GM21447 (cell line): ENCODE measurements at regions not wholly inside any gene's neighbourhood (a gene's known extent, or its start where the extent isn't known, plus 50 kb on each side); places are given as distances from the start of the nearest gene placed in this dataset.
"Not testable (repeated sequence)": the region's sequence is repeated elsewhere in the genome, so short reads cannot be mapped to it uniquely, and the experiment has no call there.

ENCODE experiments used
- ATAC-seq: cut with Tn5 transposase; IDR thresholded peaks from one replicate; pipeline ENCODE4 v1.9.1; 2021; ENCODE audit not compliant: unreplicated experiment

DNA sequence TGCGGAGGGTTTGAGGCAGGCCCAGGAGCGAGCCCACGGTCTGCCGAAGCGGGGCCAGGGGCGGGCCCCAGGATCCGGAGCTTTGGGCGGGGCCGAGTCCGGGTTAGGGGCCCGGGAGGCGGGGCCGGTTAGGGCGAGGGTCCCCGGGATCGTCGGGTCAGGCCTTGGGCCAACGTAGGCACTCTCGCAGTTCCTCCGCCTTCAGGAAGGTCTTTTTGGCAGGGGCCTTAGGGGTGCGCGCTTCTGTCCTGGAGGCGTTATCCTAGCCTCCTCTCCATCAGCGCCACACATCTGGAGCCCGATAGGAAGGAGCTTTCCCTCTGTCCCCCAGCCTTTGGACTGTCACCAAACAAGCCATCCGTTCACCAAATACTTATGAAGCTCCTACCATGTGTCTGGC is 131.8 kb upstream of the ALDH3B2 start:
- ATAC-seq = not testable (repeated sequence)

DNA sequence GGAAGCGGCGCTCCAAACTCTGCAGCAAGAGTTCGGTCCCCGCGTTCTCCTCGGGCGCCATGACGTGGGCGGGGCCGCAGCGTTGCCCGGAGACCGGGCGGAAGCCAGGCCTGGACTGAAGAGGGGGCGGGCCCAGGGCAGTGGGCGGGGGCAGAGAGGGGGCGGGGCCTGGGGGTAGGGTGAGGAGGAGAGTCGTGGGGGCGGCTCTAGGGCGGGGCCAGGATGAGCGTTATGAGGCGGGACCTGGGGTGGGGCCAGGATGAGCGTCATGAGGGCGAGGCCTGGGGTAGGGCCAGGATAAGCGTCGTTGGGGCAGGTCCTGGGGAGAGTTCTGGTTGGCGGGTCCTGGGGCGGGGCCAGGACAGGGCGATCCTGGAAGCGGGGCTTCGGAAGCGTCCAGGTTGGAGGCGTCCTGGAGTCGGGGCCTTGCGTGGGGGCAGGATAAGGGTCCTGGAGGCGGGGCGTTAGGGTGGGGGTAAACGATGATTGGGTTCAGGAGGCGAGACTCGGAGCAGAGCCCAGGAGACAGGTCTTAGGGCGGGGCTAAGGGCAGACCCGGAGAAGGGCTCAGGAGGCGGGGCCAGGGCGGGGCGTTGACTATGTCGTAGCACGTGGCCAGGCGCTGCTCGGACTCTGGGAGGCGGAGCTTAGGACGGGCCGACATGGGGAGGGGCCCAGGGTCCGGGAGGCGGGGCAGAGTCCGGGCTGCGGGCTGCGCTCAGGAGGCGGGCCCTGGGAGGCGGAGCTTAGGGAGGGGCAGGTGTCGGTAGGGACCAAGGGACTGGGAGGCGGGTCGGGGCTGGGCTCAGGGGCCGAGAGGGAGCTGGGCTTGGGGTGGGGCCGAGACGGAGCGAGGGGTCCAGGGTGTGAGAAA is 131.1 kb upstream of the ALDH3B2 start:
- peak; percentile 86 for ATAC-seq

DNA sequence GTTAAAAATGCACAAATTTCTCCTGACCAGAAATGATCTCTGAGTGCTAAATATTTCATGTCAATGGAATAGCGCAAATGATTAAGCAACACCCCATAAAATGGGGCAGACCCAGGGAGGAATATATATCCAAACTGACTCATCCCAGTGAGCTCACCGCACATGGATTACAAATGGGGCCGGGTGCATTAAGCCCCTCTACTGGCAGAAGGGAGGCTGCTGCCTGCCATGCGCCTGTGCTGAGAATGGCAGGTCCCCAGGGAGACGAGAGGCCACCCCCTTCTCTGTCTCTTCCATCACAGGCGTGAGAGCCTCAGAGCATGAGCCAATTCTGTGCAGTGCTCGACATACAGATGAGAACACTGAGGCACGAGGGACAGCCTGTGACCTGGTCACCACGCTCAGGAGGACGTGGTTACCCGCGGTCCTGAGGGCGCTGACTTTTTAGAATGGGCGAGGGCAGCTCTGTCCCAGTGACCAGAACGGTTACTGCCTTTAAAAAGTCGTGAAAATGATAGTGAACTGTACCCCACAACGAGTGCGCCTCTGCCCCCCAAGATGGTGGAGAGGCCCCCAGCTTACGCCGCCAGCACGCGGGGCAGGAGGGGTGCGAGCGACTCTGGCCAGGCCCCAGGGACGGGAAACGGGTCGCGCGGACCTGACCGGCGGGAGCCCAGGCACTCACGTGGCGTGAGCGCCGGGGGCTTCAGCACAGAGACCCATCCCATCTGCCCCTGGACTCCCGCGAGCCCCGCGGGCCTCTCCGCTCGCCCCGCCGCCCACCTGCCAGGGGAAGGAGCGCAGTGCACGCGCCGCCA is 130.2 kb upstream of the ALDH3B2 start:
- not testable (repeated sequence) for ATAC-seq

DNA sequence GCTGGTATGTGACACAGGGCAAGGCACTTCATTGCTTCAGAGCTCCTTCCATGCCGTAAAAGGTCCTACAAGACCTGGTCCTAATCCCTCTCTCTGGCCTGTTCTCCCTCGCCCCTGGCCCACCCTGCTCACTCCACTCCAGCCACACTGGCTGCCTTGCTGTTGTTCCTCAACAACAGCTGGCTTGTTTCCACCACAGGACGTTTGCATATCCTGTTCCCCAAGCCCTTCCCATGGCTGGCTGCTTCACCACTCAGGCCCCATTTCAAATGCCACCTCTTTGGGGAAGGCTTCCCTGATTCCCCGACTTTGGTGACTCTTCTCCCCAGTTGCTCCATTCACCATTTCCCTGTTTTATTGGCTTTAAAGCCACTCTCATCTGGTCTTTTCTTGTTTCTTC is 129.1 kb upstream of the ALDH3B2 start:
- not testable (repeated sequence) for ATAC-seq

DNA sequence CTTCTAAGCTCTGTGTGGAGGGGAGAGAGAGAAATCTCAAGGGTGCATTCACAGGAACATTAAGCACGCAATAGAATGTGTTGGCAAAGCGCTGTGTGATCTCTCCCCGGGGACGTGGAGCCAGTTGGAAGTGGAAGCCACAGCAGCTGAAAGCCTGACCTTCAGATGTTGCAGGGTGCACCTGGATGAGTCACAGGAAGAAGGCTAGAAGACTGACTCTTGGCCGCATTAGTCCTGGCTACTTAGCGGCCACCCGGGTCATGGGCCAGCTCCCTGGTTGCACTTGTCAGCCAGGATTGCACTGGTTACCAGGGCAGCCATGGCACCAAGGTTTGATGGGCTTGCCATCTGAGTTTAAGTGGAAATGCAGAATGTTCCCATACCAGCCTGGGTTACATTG is 128.6 kb upstream of the ALDH3B2 start:
- not testable (repeated sequence) for ATAC-seq

DNA sequence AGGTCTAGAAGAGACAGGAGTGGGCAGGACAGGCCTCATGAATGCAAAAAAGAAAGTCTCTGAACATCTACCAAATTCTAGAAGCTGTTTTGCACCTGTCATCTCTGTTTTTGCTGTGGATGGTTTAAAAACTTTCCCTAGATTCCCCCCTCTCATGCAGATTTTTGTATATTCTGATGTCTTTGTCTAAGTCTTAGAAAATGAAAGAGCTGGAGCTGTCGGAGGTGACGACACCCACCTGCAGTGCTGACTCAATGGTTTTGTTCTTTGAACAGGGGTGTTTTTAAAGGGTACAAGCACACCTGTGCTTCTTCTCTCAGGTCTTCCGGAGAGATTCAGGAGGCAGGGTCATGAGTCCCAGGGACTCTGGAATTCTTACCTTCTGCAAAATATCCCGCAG is 128.2 kb upstream of the ALDH3B2 start:
- not testable (repeated sequence) for ATAC-seq

DNA sequence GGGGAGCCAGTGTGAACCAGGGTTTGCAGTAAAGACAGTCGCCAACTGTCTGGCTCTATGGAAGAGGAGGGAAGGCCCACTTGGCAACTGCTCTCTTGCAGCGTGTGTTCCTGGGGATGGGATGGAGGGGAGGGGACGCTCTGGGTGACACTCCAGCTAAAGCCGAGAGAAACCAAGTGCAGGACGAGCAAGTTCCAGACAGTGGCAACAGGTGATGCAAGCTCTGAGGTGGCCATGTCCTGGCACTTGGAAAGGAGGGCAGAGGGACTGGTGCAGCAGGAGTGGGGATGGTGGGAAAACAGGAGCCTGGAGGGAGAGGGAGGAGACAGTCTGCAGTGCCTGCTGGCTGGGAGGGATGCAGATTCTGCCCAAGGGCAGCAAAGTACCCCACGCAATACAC is 127.0 kb upstream of the ALDH3B2 start:
- not testable (repeated sequence) for ATAC-seq

DNA sequence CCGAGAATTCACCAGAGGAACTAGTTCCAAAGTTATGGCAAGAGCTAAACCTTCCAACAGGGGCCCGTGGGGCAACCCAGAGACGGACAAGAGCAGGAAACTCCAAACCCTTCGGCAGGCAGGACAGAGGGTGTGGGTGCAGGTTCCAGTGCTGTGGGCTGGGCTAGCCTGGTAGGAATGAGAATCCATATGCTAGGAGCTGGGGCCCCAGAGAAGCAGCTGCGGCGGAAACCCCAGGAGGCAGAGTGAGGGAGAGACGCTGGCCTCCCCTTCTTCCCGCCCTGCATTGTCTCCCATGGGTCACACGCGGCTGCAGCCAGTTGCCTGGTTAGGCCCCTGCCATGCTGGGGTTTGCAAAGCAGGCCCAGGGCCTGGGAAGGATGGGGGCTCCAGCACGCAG is 126.2 kb upstream of the ALDH3B2 start:
- ATAC-seq = not testable (repeated sequence)

DNA sequence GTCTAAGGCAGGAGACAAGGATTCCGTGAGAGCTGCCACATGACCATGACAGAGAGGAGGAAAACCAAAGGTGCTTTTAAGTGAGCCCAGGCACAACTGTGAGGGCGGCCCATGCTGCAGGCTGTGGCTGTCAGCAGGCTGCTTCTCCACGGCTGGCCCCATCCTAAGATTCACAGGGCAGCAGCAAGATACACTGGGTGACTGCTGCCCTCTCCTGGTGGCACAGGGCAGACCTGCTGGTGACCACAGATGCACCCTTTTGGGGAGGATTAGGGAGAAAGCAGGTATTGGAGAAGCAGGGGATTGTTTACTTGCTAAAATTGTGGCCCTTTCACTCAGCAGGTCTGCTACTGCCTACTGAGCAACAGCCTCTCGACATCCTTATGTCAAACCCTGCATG is 125.4 kb upstream of the ALDH3B2 start:
- ATAC-seq = not testable (repeated sequence)

DNA sequence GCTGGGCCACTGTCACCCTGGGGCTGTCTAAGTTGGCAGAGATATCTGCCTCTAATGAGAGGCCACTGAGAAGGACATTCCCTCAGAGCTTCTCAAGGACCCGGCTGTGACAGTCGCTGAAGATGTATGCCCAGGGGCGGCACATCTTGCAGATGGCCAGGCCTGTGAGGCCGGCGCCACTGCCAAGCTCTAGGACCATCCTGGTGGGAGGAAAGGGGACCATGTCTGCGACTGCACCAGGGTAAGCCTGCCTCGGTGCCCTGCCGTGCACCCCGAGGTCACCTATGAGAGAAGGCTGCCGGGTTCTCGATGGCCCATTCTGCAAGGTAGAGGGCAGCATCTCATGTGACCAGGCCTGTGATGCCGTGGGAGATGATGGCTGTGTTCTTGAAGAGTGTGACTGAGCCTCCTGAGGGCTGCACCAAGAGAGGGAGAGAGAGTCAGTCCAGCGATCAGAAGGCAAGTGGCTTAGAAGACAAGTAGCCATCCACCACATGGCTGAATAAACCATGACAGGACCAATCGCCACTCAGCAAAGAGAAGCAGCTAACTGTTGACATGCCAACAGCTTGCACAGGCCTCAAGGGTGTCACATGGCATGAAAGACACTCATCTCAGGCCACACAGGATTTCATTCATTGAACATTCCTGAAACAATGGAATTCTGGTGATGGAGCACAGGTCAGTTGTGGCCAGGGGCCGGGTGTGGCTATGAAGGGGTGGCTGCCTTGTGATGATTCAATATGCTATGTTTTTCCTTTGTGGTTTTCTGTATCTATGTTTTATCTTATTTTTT is 123.5 kb upstream of the ALDH3B2 start:
- not testable (repeated sequence) for ATAC-seq

DNA sequence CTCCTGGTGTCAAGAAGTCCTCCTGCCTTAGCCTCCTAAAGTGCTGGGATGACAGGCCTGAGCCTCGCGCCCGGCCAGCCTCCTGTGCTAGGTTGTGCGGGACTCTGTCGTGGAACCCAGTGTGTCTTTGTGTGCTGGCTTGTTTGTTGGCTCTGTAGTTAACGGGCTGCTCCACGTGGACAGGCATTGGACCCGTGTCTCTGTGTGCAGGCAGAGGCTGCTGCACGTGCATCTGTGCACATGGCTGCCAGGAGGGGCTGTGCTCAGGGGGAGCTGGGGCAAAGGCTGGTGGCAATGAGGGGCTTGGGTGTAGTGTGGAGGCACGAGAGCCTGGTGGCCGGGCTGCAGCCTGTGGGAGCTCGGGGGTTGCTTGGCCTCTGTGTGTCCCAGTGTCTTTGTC is 121.3 kb upstream of the ALDH3B2 start:
- no peak for ATAC-seq

DNA sequence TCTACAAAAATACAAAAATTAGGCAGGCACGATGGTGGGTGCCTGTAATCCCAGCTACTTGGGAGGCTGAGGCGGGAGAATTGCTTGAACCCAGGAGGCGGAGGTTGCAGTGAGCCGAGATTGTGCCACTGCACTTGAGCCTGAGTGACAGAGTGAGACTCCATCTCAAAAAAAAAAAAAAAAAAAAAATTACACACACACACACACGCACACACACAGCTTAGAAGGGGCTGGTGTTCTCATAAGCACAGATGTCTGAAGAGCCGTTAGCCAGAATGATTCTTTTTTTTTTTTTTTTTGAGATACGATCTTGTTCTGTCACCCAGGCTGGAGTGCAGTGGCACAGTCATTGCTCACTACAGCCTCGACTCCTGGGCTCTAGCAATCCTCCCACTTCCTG is 119.3 kb upstream of the ALDH3B2 start:
- ATAC-seq = not testable (repeated sequence)

DNA sequence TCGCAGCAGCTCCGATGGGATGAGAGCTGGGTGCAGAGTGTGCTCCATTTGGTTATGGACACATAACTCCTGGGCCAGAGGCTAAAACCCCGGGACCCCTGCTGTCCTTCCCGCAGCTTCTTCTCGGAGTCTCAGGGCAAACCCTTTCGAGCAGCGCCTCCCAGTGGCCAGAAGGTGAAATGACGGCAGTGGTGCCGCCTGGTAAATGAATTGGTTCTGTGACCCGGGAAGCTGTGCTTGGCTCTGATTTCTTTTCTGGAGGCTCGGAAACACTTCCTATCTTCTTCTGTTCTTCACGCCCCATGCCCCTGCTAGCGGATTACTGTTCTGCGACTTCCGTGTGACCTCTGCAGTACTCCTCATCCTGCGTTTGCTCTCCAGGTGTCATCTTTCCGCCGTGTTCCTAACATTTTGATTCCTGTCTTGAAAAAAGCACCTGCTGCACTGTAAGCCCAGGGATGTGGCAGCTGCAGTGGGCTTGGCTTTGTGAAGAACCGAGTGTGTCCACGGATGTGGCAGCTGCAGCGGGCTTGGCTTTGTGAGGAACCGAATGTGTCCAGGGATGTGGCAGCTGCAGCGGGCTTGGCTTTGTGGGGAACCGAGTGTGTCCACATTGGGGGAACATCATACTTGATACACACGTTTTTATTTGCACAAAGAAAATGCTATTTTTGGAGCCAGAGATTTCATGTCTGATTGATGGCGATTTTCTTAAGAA is 118.0 kb upstream of the ALDH3B2 start:
- ATAC-seq = not testable (repeated sequence)

DNA sequence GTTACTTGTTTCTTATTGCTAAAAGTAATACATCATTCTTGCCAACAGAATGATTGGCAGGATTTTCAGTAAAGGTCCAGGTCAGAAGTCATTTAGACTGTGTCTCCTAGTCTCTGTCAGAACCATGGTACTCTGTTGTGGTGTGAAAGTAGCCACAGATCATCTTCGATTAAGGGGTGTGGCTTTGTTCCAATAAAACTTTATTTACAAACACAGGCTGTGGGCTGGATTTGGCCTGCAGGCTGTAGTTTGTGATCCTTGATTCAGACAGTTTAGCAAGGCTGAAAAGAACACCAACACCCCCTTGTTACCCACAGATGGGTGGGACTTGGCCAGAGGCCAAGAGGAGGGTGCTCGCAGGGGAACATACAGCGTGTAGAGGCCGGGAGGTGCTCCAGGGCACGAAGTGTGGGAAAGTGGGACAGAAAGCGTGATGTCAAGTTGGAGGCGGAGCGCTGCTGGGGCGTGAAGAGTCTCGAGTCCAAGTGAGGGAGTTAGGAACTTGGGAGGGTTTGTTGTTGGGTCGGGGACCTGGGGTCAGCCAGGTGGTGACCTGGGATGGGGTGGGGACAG is 117.3 kb upstream of the ALDH3B2 start:
- ATAC-seq = not testable (repeated sequence)

DNA sequence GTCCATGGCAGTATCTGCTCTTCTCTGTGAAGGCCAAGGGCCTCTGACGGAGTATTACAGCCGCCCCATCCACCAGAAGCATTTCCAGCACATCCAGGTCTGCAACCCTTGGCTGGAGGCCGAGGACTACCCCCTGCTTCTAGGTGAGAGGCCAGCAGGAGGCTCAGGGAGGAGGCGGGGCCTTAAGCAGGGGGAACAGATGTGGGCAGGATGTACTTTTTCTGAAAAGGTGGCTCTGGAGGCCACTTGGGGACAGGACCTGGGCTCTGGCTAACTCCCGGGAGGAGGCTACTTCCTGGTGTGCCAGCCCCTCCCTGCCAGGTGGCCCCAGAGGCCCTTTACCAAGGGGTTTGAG is 113.9 kb upstream of the ALDH3B2 start:
- not testable (repeated sequence) for ATAC-seq

DNA sequence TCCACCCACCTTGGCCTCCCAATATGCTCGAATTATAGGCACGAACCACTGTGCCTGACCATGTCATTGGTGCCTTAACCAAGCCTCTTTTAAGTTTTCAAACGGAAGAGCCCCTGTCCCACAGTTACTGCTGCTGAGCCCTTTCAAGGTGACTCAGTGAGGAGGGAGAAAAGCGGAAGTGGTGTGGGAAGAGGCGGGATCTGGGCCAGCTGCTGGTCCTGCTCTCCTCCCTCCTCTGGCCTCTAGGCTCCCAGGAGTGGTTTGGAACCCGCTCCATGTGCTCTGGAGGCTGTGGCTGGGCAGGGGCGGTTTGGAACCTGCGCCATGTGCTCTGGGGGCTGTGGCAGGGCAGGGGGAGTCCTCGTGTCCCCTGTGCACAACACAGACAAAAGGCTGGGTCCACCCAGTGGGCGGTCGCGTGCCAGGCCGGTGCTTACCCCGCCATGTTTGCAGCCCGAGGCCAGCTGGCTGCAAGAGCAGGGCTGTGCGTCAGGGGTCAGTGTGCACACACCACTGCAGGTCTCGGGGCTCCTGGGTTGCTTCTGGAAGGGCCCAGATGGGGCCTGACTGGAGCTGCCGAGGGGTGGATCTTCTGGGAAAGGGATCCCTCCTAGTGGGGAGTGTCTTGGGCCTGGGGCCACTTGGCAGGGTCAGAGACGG is 113.4 kb upstream of the ALDH3B2 start:
- ATAC-seq = not testable (repeated sequence)

DNA sequence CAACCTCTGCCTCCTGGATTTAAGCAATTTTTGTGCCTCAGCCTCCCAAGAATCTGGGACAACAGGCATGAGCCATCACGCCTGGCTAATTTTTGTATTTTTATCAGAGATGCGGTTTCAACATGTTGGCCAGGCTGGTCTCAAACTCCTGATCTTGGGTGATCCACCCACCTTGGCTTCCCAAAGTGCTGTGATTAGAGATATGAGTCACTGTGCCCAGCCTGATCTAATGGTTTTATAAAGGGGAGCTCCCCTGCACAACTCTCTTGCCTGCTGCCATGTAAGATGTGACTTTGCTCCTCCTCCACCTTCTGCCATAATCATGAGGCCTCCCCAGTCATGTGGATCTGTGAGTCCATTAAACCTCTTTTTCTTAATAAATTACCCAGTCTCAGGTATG is 107.5 kb upstream of the ALDH3B2 start:
- not testable (repeated sequence) for ATAC-seq

DNA sequence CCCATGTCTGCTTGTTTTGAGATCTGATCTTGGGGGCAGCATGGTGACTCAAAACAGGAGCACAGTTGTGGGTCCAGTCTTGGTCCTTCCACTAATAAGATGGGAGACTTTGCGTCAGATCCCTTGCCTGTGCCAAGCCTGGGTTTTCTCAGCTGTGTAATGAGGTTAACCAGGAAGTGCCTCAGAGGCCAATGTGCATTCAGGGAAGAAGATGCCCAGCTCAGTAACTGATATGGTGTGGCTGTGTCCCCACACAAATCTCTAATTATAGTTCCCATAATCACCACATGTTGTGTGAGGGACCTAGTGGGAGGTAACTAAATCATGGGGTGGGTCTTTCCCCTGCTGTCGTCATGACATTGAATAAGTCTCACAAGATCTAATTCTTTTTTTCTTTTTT is 107.1 kb upstream of the ALDH3B2 start:
- ATAC-seq = not testable (repeated sequence)

DNA sequence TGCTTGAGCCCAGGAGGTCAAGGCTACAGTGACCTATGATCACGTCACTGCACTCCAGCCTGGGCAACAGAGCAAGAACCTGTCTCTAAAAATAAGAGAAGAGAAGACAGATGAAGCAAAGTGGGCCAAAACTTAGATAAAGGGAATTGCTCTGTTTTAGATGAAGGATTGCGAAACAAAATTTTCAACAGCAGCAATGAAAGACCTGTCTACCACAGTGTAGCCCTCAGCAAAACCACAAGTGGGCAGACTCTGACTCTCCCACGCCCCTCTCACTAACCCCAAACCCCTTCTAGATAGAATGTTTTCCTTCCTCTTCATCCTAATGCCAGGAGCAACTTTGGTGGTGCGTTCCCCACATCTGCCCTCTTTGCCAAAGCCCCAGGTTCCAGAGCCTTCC is 105.6 kb upstream of the ALDH3B2 start:
- no peak for ATAC-seq
